NCI-H69 (cell line): ENCODE measurements at regions not wholly inside any gene's neighbourhood (a gene's known extent, or its start where the extent isn't known, plus 50 kb on each side); places are given as distances from the start of the nearest gene placed in this dataset.
"Not testable (repeated sequence)": the region's sequence is repeated elsewhere in the genome, so short reads cannot be mapped to it uniquely, and the experiment has no call there.

Experiments
- DNase-seq: peaks from one replicate; lab custom pipeline; 2025; lab: John Stamatoyannopoulos, UW

- DNase-seq: no peak
Observed at GRCh38 chr4:77306496-77306895, 149.5 kb downstream of the CCNG2 start.

- peak; percentile 42 for DNase-seq
Observed at GRCh38 chr4:77308843-77309242, 151.8 kb downstream of the CCNG2 start.

- DNase-seq: no peak
Observed at GRCh38 chr4:77309496-77309895, 152.5 kb downstream of the CCNG2 start.

GRCh38 chr4:77310931-77311330, 153.9 kb downstream of the CCNG2 start:
- no peak for DNase-seq

- DNase-seq: no peak
Observed at GRCh38 chr4:77314697-77315096, 157.7 kb downstream of the CCNG2 start.

GRCh38 chr4:77327151-77327550, 170.1 kb downstream of the CCNG2 start:
- no peak for DNase-seq

GRCh38 chr4:77332696-77333270, 175.8 kb downstream of the CCNG2 start:
- no peak for DNase-seq

GRCh38 chr4:77336411-77337142, 179.6 kb downstream of the CCNG2 start:
- no peak for DNase-seq

- DNase-seq: no peak
Observed at GRCh38 chr4:77342170-77342810, 185.3 kb downstream of the CCNG2 start.

GRCh38 chr4:77344001-77344400, 187.0 kb downstream of the CCNG2 start:
- DNase-seq: no peak

- no peak for DNase-seq
Observed at GRCh38 chr4:77344784-77345183, 187.8 kb downstream of the CCNG2 start.

- DNase-seq: no peak
Observed at GRCh38 chr4:77347351-77347966, 190.5 kb downstream of the CCNG2 start.

GRCh38 chr4:77348815-77349214, 191.8 kb downstream of the CCNG2 start:
- DNase-seq: no peak

- no peak for DNase-seq
Observed at GRCh38 chr4:77349364-77349763, 192.4 kb downstream of the CCNG2 start.

GRCh38 chr4:77349796-77350195, 192.8 kb downstream of the CCNG2 start:
- DNase-seq: peak; percentile 3

- DNase-seq: no peak
Observed at GRCh38 chr4:77352192-77352591, 195.2 kb downstream of the CCNG2 start.

- not testable (repeated sequence) for DNase-seq
Observed at GRCh38 chr4:77353724-77354315, 196.8 kb downstream of the CCNG2 start.

- DNase-seq: no peak
Observed at GRCh38 chr4:77354550-77354949, 197.5 kb downstream of the CCNG2 start.

GRCh38 chr4:77355731-77356130, 198.7 kb downstream of the CCNG2 start:
- DNase-seq: no peak

- DNase-seq: peak; percentile 17
Observed at GRCh38 chr4:77358315-77358928, 201.4 kb downstream of the CCNG2 start.

GRCh38 chr4:77360451-77360850, 203.4 kb downstream of the CCNG2 start:
- DNase-seq: peak; percentile 38

GRCh38 chr4:77366876-77367275, 209.9 kb downstream of the CCNG2 start:
- DNase-seq: not testable (repeated sequence)
